HG03521 (cell line): ENCODE measurements at regions not wholly inside any gene's neighbourhood (a gene's known extent, or its start where the extent isn't known, plus 50 kb on each side); places are given as distances from the start of the nearest gene placed in this dataset.
"Not testable (repeated sequence)": the region's sequence is repeated elsewhere in the genome, so short reads cannot be mapped to it uniquely, and the experiment has no call there.

Source experiments
- ATAC-seq: cut with Tn5 transposase; IDR thresholded peaks from one replicate; pipeline ENCODE4 v1.9.1; 2021; ENCODE audit warnings: mild to moderate bottlenecking, moderate library complexity; ENCODE audit not compliant: unreplicated experiment

GRCh38 chr12:20105943-20106342, 262.4 kb upstream of the PDE3A start:
- ATAC-seq = no peak

- no peak for ATAC-seq
Measured at GRCh38 chr12:20109676-20110075, 258.7 kb upstream of the PDE3A start.

GRCh38 chr12:20115371-20115770, 253.0 kb upstream of the PDE3A start:
- not testable (repeated sequence) for ATAC-seq

- no peak for ATAC-seq
Measured at GRCh38 chr12:20119596-20120402, 248.5 kb upstream of the PDE3A start.

- ATAC-seq = no peak
Measured at GRCh38 chr12:20120403-20120725, 248.0 kb upstream of the PDE3A start.

GRCh38 chr12:20122274-20122673, 246.1 kb upstream of the PDE3A start:
- ATAC-seq = no peak

GRCh38 chr12:20123465-20123864, 244.9 kb upstream of the PDE3A start:
- no peak for ATAC-seq

- no peak for ATAC-seq
Measured at GRCh38 chr12:20125276-20125798, 243.0 kb upstream of the PDE3A start.

GRCh38 chr12:20126601-20127000, 241.7 kb upstream of the PDE3A start:
- no peak for ATAC-seq

- ATAC-seq = no peak
Measured at GRCh38 chr12:20127413-20127812, 240.9 kb upstream of the PDE3A start.

- no peak for ATAC-seq
Measured at GRCh38 chr12:20128928-20129327, 239.4 kb upstream of the PDE3A start.

GRCh38 chr12:20132818-20133217, 235.5 kb upstream of the PDE3A start:
- ATAC-seq = no peak

- no peak for ATAC-seq
Measured at GRCh38 chr12:20134652-20135051, 233.7 kb upstream of the PDE3A start.

GRCh38 chr12:20140751-20141150, 227.6 kb upstream of the PDE3A start:
- no peak for ATAC-seq

- ATAC-seq = no peak
Measured at GRCh38 chr12:20142316-20142715, 226.0 kb upstream of the PDE3A start.

GRCh38 chr12:20142956-20143355, 225.4 kb upstream of the PDE3A start:
- no peak for ATAC-seq

GRCh38 chr12:20144341-20144740, 224.0 kb upstream of the PDE3A start:
- ATAC-seq = no peak

GRCh38 chr12:20148241-20148640, 220.1 kb upstream of the PDE3A start:
- ATAC-seq = no peak

- no peak for ATAC-seq
Measured at GRCh38 chr12:20150835-20151422, 217.4 kb upstream of the PDE3A start.

- no peak for ATAC-seq
Measured at GRCh38 chr12:20154052-20154451, 214.3 kb upstream of the PDE3A start.

GRCh38 chr12:20155374-20155773, 213.0 kb upstream of the PDE3A start:
- no peak for ATAC-seq

- ATAC-seq = not testable (repeated sequence)
Measured at GRCh38 chr12:20160899-20161298, 207.4 kb upstream of the PDE3A start.
